ENCODE measurements at regions not wholly inside any gene's neighbourhood (a gene's known extent, or its start where the extent isn't known, plus 50 kb on each side); places are given as distances from the start of the nearest gene placed in this dataset.

DNA sequence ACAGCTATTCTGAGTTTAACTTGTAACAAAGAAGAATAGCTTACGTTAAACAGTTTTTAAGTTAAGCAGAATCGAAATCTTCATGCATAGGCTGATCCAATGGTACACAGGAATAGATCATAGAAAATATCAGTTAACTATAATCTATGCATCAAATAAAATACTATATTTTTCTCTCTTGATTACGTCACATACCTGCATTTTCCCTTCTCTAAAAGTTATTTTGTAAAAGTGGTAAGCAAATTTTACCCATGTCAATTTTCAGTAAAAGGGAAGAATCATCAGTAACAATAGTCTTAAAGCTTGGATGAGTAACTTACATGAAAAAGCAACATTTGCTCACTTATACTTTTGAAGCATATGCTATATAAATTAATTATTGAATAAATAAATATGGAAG, 692.4 kb downstream of the FAT4 start:
- H3K36me3 Mint-ChIP-seq: no peaks in the 10 kb centered on the region
- no peaks in the 10 kb centered on the region for H3K4me1 Mint-ChIP-seq
- H3K27ac Mint-ChIP-seq: no peak overlapping the region
- H3K27me3 Mint-ChIP-seq: no peaks in the 10 kb centered on the region
- peaks cover 4% of the 10 kb centered on the region for H3K9me3 Mint-ChIP-seq
- no peak overlapping the region for H3K4me3 Mint-ChIP-seq

DNA sequence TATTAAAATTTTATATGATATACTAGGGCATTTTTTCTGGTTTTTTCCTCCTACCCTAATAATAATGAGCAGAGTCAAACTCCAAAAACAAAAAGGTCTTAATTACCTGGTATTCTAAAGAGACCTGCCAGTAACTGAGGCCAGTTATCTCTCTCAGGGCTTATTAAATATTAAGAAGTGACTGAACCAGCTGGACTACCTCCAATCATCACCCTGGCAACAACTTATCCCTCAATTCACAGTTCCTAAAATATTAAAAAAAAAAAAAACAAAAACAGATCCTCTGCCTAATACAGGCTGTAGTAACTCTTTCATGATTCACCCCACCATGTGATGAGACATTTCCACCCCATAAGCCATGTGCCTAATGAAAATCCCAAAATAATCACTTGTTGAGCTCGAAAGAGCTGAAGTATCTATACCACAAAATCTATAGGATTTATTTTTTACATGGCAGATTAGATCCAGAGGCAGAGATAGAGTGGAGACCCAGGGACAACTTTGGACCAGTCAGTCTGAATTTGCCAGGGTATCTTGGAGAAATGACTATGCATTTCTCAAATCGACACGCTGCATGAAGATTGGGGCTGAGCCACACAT, 698.0 kb downstream of the FAT4 start:
- Mint-ChIP-seq H3K4me1 (no peaks in the 10 kb centered on the region), H3K27ac (no peak overlapping the region), H3K36me3 (no peaks in the 10 kb centered on the region)

GRCh38 chr4:126018274-126018673, 703.5 kb downstream of the FAT4 start:
- Mint-ChIP-seq H3K9me3 (no peaks in the 10 kb centered on the region), H3K4me3 (no peak overlapping the region), H3K27ac (no peak overlapping the region), H3K27me3 (no peaks in the 10 kb centered on the region), H3K4me1 (no peaks in the 10 kb centered on the region), H3K36me3 (no peaks in the 10 kb centered on the region)

More for the DNA sequence above, 698.0 kb downstream of the FAT4 start:
- Mint-ChIP-seq H3K9me3 (no peaks in the 10 kb centered on the region), H3K4me3 (no peak overlapping the region), H3K27me3 (no peaks in the 10 kb centered on the region)

DNA sequence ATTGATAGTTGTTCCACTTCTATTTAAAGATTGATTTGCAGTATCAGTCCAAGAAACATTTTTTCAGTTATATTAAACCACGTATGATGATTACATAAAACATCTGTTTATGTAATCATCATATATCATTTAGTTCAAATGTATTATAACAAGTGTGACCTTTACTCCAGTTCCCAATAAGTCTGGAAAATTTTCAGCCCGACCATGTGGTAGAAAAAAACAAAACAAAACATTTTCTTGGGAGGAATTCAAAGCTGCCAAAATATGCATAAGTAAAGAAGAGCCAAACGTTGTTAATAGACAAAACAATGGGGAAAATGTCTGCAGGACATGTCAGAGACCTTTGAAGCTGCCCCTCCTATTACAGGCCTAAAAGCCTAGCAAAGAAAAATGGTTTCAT, 709.1 kb downstream of the FAT4 start:
- Mint-ChIP-seq H3K27ac (no peak overlapping the region), H3K4me3 (no peak overlapping the region), H3K9me3 (no peaks in the 10 kb centered on the region), H3K36me3 (no peaks in the 10 kb centered on the region), H3K27me3 (no peaks in the 10 kb centered on the region), H3K4me1 (no peaks in the 10 kb centered on the region)

- Mint-ChIP-seq H3K4me3 (no peak overlapping the region), H3K27me3 (no peaks in the 10 kb centered on the region), H3K4me1 (no peaks in the 10 kb centered on the region), H3K36me3 (no peaks in the 10 kb centered on the region), H3K27ac (no peak overlapping the region), H3K9me3 (peaks cover under 1% of the 10 kb centered on the region)
These were observed 712.8 kb downstream of the FAT4 start for GRCh38 chr4:126027601-126028000.

DNA sequence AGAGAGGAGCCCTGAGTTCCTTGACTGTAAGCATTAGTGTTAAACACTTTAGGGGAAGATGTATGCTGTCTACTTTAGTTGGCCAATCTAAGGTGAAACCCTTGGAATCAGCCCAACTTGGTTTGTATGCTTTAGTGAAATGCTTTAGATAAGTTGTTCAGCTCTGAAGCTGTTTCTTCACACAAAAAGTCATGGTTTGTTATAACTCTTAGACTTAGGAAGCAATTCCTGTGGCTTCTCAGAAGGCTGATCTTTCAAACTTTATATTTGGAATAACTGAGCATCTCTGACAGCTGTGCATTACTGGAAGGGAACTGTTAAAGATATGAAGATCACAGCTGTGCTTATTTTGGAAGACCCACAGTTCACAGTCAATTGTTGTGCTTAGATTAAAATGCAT, 714.1 kb downstream of the FAT4 start:
- Mint-ChIP-seq H3K27ac (no peak overlapping the region), H3K4me1 (no peaks in the 10 kb centered on the region), H3K9me3 (peaks cover 4% of the 10 kb centered on the region), H3K27me3 (no peaks in the 10 kb centered on the region), H3K36me3 (no peaks in the 10 kb centered on the region), H3K4me3 (no peak overlapping the region)

DNA sequence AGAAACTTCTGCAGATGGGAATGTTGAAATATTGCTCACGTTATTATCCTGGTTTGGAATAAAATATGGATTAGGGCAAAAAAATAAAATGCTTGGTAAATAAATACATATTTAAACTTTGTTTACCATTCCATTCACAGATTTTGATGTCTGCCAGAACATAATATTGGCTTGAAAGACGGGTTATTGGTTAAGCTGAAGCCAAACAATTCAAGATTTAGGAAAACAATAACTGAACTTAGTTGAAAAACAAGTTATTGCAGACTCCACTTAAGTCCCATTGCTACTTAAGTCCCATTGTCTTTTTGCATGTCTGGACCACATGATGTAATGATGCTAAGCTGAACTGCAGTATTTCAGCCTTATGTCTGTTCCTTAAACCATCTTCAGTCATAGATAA, 722.5 kb downstream of the FAT4 start:
- no peak overlapping the region for H3K4me3 Mint-ChIP-seq
- no peaks in the 10 kb centered on the region for H3K36me3 Mint-ChIP-seq
- H3K9me3 Mint-ChIP-seq: peaks cover 9% of the 10 kb centered on the region
- H3K27me3 Mint-ChIP-seq: no peaks in the 10 kb centered on the region
- no peak overlapping the region for H3K27ac Mint-ChIP-seq
- H3K4me1 Mint-ChIP-seq: no peaks in the 10 kb centered on the region

- no peak overlapping the region for H3K27ac Mint-ChIP-seq
- peaks cover 4% of the 10 kb centered on the region for H3K9me3 Mint-ChIP-seq
- no peaks in the 10 kb centered on the region for H3K27me3 Mint-ChIP-seq
- H3K36me3 Mint-ChIP-seq: no peaks in the 10 kb centered on the region
- H3K4me1 Mint-ChIP-seq: no peaks in the 10 kb centered on the region
- no peak overlapping the region for H3K4me3 Mint-ChIP-seq
These were observed 723.9 kb downstream of the FAT4 start for GRCh38 chr4:126038502-126039144.

DNA sequence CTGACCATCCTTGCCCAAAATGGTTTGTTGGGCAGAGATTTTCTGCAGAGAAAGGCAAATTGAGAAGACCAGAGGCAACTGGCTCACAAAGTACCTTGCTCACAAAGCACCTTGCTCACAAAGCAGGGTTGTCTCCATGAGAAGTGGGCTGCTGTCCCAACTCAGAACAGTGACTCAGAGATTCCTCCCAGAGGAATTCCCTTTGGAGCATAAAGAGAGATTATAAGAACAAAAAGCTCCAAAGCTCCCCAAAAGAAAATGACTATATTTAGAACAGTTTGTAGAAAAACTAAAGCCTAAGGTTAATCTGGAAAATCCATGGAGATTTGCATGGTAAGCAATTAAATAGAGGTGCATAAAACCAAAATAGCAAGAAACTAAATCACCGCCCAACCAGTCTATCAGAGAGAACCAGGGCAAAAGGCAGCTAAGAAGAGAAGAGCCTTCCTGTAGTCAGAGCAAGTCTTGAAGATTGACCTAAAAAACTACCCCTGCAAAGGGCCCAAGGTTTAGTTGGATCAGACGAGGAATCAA, 731.4 kb downstream of the FAT4 start:
- Mint-ChIP-seq H3K4me1 (no peaks in the 10 kb centered on the region), H3K27ac (no peak overlapping the region), H3K27me3 (no peaks in the 10 kb centered on the region), H3K9me3 (no peaks in the 10 kb centered on the region), H3K36me3 (no peaks in the 10 kb centered on the region), H3K4me3 (no peak overlapping the region)

- Mint-ChIP-seq H3K4me1 (no peaks in the 10 kb centered on the region), H3K36me3 (no peaks in the 10 kb centered on the region), H3K27ac (no peak overlapping the region), H3K27me3 (no peaks in the 10 kb centered on the region), H3K4me3 (no peak overlapping the region), H3K9me3 (no peaks in the 10 kb centered on the region)
These were observed 732.4 kb downstream of the FAT4 start for GRCh38 chr4:126047114-126047513.

GRCh38 chr4:126051689-126052424, 737.1 kb downstream of the FAT4 start:
- H3K36me3 Mint-ChIP-seq: no peaks in the 10 kb centered on the region
- H3K9me3 Mint-ChIP-seq: no peaks in the 10 kb centered on the region
- no peaks in the 10 kb centered on the region for H3K27me3 Mint-ChIP-seq
- no peak overlapping the region for H3K27ac Mint-ChIP-seq
- H3K4me1 Mint-ChIP-seq: no peaks in the 10 kb centered on the region
- H3K4me3 Mint-ChIP-seq: no peak overlapping the region

DNA sequence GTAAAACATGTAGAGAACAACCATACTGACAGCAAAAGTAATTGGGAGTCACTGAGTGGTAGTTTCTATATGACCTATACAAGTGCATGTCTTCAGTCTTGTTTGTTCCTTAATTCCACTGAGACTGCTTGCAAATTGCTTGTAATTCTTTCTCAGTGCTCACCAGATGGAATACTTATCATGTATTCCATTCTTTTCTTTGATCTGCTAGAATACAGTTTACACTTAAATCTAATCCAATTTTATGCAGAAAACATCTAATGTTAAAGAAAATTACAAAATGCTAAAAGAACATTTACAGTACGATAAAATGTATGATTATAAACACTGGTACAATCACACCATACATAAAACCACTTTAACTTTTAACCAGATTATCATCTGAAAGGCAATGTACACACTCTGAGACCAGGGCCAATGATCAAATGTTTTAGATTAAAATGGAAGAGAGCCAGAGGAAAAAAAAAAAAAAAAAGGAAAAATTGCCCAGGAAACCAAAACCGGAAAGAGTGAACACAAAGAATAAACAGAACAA, 741.4 kb downstream of the FAT4 start:
- Mint-ChIP-seq H3K27ac (no peak overlapping the region), H3K9me3 (no peaks in the 10 kb centered on the region), H3K4me1 (no peaks in the 10 kb centered on the region), H3K4me3 (no peak overlapping the region), H3K27me3 (no peaks in the 10 kb centered on the region), H3K36me3 (no peaks in the 10 kb centered on the region)

DNA sequence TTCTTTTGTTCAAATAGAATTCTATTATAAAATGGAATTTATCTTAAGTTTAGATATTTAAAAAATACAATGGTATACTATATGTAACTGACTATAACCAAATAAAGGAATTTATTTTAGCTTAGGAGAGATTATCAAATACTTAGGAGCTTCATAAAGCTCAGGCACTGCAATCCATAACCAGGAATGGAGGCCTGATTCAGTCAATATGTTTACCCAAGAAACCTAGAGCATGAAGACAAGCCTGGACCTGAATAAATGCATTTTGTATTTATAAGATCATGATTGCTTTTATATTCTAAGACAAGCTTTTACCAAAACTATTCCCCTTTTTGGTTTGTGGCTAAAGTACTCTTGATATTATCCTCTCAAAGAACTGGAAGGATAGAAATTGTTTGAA, 742.6 kb downstream of the FAT4 start:
- Mint-ChIP-seq H3K9me3 (no peaks in the 10 kb centered on the region), H3K36me3 (no peaks in the 10 kb centered on the region), H3K27ac (no peak overlapping the region), H3K27me3 (no peaks in the 10 kb centered on the region), H3K4me3 (no peak overlapping the region), H3K4me1 (no peaks in the 10 kb centered on the region)

- Mint-ChIP-seq H3K36me3 (no peaks in the 10 kb centered on the region), H3K27ac (no peak overlapping the region), H3K4me3 (no peak overlapping the region), H3K9me3 (no peaks in the 10 kb centered on the region), H3K27me3 (no peaks in the 10 kb centered on the region), H3K4me1 (no peaks in the 10 kb centered on the region)
These were observed 743.8 kb downstream of the FAT4 start for GRCh38 chr4:126058596-126058995.

- Mint-ChIP-seq H3K4me3 (no peak overlapping the region), H3K27me3 (no peaks in the 10 kb centered on the region), H3K27ac (no peak overlapping the region), H3K9me3 (no peaks in the 10 kb centered on the region), H3K4me1 (no peaks in the 10 kb centered on the region), H3K36me3 (no peaks in the 10 kb centered on the region)
These were observed 746.9 kb downstream of the FAT4 start for GRCh38 chr4:126061655-126062054.

GRCh38 chr4:126065016-126065415, 750.3 kb downstream of the FAT4 start:
- Mint-ChIP-seq H3K4me1 (no peaks in the 10 kb centered on the region), H3K4me3 (no peak overlapping the region), H3K27ac (no peak overlapping the region), H3K36me3 (no peaks in the 10 kb centered on the region), H3K9me3 (no peaks in the 10 kb centered on the region), H3K27me3 (no peaks in the 10 kb centered on the region)

Data from activated naive CD4-positive, alpha-beta T cell treated with anti-CD3 and anti-CD28 coated beads, Interleukin-2, amount 50 U/mL, for 24 hours (primary cell).